Keratinocyte (primary cell): ENCODE measurements at regions not wholly inside any gene's neighbourhood (a gene's known extent, or its start where the extent isn't known, plus 50 kb on each side); places are given as distances from the start of the nearest gene placed in this dataset.

Experiments used
- DNase-seq: peaks from one replicate; pipeline ENCODE4 v3.0.0-alpha.2; 2011; ENCODE audit warnings: low read depth, missing footprints, low spot score
- FAIRE-seq: peaks from 2 replicates; lab custom pipeline; 2011; peaks lifted over from hg19 to GRCh38; lab: Jason Lieb, UNC
- H2AFZ ChIP-seq: 2 replicates; pipeline ENCODE4 v1.6.0; 2012; ENCODE audit warnings: low read length, control low read depth, inconsistent platforms; ENCODE audit not compliant: control insufficient read depth
- H3K27ac ChIP-seq: 2 replicates; pipeline ENCODE4 v1.5.1; 2011; ENCODE audit warnings: low read length; ENCODE audit not compliant: control insufficient read depth, insufficient read depth
- H3K27me3 ChIP-seq: 3 replicates; pipeline ENCODE4 v1.6.0; 2011; ENCODE audit warnings: low read length; ENCODE audit not compliant: control insufficient read depth, insufficient read depth; ENCODE audit errors: extremely low read depth
- H3K36me3 ChIP-seq, 2 experiments: 2 replicates in 1 of 2; 3 replicates in 1 of 2; pipeline ENCODE4 v1.5.1; 2011; ENCODE audit warnings: low read length in 2 of 2, mild to moderate bottlenecking in 1 of 2; ENCODE audit not compliant: control insufficient read depth in 2 of 2, insufficient read depth in 2 of 2; ENCODE audit errors: extremely low read depth in 1 of 2
- H3K4me1 ChIP-seq: 3 replicates; pipeline ENCODE4 v1.5.1; 2011; ENCODE audit warnings: low read length; ENCODE audit not compliant: control insufficient read depth, insufficient read depth; ENCODE audit errors: extremely low read depth
- H3K4me2 ChIP-seq: 3 replicates; pipeline ENCODE4 v1.6.0; 2011; ENCODE audit warnings: low read depth, low read length; ENCODE audit not compliant: control insufficient read depth, insufficient read depth; ENCODE audit errors: extremely low read depth
- H3K4me3 ChIP-seq, 3 experiments: fragments of 200-600 bp in 1 of 3; sonication (generic) in 1 of 3; 2 replicates in 2 of 3; 3 replicates in 1 of 3; pipeline ENCODE4 v1.5.1; 2011 to 2016; ENCODE audit warnings: low read length in 3 of 3, mild to moderate bottlenecking in 3 of 3, control low read depth in 2 of 3, inconsistent platforms in 1 of 3, low read depth in 1 of 3, mixed read lengths in 1 of 3, mixed run types in 1 of 3, moderate library complexity in 1 of 3; ENCODE audit not compliant: control insufficient read depth in 2 of 3, insufficient read depth in 2 of 3; ENCODE audit errors: extremely low read depth in 1 of 3
- H3K79me2 ChIP-seq: 2 replicates; pipeline ENCODE4 v1.6.0; 2012; ENCODE audit warnings: low read length; ENCODE audit not compliant: control insufficient read depth, insufficient read depth
- H3K9ac ChIP-seq: 3 replicates; pipeline ENCODE4 v1.6.0; 2011; ENCODE audit warnings: low read length; ENCODE audit not compliant: control insufficient read depth, insufficient read depth; ENCODE audit errors: extremely low read depth
- H3K9me1 ChIP-seq: 3 replicates; pipeline ENCODE4 v1.6.0; 2011; ENCODE audit warnings: low read length; ENCODE audit not compliant: control insufficient read depth, insufficient read depth; ENCODE audit errors: extremely low read depth
- H3K9me3 ChIP-seq: 2 replicates; pipeline ENCODE4 v1.5.1; 2012; ENCODE audit warnings: low read depth, low read length; ENCODE audit not compliant: control insufficient read depth
- H4K20me1 ChIP-seq: 3 replicates; pipeline ENCODE4 v1.6.0; 2011; ENCODE audit warnings: low read length; ENCODE audit not compliant: control insufficient read depth, insufficient read depth; ENCODE audit errors: extremely low read depth
- CTCF ChIP-seq, 3 experiments: IDR thresholded peaks in 1 of 3; conservative IDR thresholded peaks in 1 of 3; optimal IDR thresholded peaks in 1 of 3; 2 replicates in 2 of 3; 3 replicates in 1 of 3; pipeline versions ENCODE3 to v1.5.1; 2011; ENCODE audit warnings: low read length in 3 of 3, mild to moderate bottlenecking in 3 of 3, moderate library complexity in 2 of 3, control low read depth in 1 of 3, inconsistent platforms in 1 of 3; ENCODE audit not compliant: insufficient read depth in 2 of 3; ENCODE audit errors: extremely low read depth in 1 of 3
- EZH2 ChIP-seq: IDR thresholded peaks from one replicate; pipeline ENCODE4 v1.6.1; 2012; ENCODE audit warnings: inconsistent platforms, mild to moderate bottlenecking, low read length, moderate library complexity
- dilution Hi-C: fragments of 300-500 bp; cut with MboI; formaldehyde crosslinking; loops from one replicate; pipeline ENCODE4 v1.7.0; 2020; ENCODE audit warnings: low sequenced_read_pairs; ENCODE audit not compliant: extremely low pct_ligation_motif_present

- no peak overlapping the region for H3K9ac ChIP-seq
- dilution Hi-C loops, result no loop called here
- FAIRE-seq (no peak), DNase-seq (no peak)
- no peaks in the 10 kb centered on the region for H3K27me3 ChIP-seq
- H2AFZ ChIP-seq, result no peak overlapping the region
- no peak overlapping the region for H3K4me3 ChIP-seq
- TF ChIP-seq EZH2 (no peak), CTCF (optimal IDR thresholded peaks at IDR 0.05 in 1 of 3, IDR thresholded peaks at IDR 0.05 in 1 of 3, conservative IDR thresholded peaks at IDR 0.05 in 1 of 3; ENCODE audit: extremely low read depth in 1 of 3, insufficient read depth in 2 of 3, low read length in 3 of 3) (no peak)
- no peaks in the 10 kb centered on the region for H3K36me3 ChIP-seq
- H3K27ac ChIP-seq, result no peak overlapping the region
- no peaks in the 10 kb centered on the region for H3K9me1 ChIP-seq
- no peaks in the 10 kb centered on the region for H3K79me2 ChIP-seq
- no peaks in the 10 kb centered on the region for H3K9me3 ChIP-seq
- H4K20me1 ChIP-seq, result no peaks in the 10 kb centered on the region
- H3K4me2 ChIP-seq, result no peak overlapping the region
- no peaks in the 10 kb centered on the region for H3K4me1 ChIP-seq
These were observed 674.9 kb upstream of the FANCL start for GRCh38 chr2:58916063-58916462.

GRCh38 chr2:58914733-58915505 is 673.8 kb upstream of the FANCL start:
- no peak for DNase-seq
- no peaks in the 10 kb centered on the region for H3K9me3 ChIP-seq
- H4K20me1 ChIP-seq, result no peaks in the 10 kb centered on the region
- no peaks in the 10 kb centered on the region for H3K27me3 ChIP-seq
- no peak overlapping the region for H2AFZ ChIP-seq
- H3K36me3 ChIP-seq, result no peaks in the 10 kb centered on the region
- dilution Hi-C loops, result no loop called here
- H3K4me2 ChIP-seq, result no peak overlapping the region
- no peaks in the 10 kb centered on the region for H3K79me2 ChIP-seq
- no peak overlapping the region for H3K4me3 ChIP-seq
- no peaks in the 10 kb centered on the region for H3K9me1 ChIP-seq
- no peak overlapping the region for H3K9ac ChIP-seq
- TF ChIP-seq CTCF (optimal IDR thresholded peaks at IDR 0.05 in 1 of 3, IDR thresholded peaks at IDR 0.05 in 1 of 3, conservative IDR thresholded peaks at IDR 0.05 in 1 of 3; ENCODE audit: extremely low read depth in 1 of 3, insufficient read depth in 2 of 3, low read length in 3 of 3), result no peak
- no peak for TF ChIP-seq EZH2
- no peak for FAIRE-seq
- H3K4me1 ChIP-seq, result no peaks in the 10 kb centered on the region
- H3K27ac ChIP-seq, result no peak overlapping the region
